ENCODE measurements at regions not wholly inside any gene's neighbourhood (a gene's known extent, or its start where the extent isn't known, plus 50 kb on each side); places are given as distances from the start of the nearest gene placed in this dataset.

DNA sequence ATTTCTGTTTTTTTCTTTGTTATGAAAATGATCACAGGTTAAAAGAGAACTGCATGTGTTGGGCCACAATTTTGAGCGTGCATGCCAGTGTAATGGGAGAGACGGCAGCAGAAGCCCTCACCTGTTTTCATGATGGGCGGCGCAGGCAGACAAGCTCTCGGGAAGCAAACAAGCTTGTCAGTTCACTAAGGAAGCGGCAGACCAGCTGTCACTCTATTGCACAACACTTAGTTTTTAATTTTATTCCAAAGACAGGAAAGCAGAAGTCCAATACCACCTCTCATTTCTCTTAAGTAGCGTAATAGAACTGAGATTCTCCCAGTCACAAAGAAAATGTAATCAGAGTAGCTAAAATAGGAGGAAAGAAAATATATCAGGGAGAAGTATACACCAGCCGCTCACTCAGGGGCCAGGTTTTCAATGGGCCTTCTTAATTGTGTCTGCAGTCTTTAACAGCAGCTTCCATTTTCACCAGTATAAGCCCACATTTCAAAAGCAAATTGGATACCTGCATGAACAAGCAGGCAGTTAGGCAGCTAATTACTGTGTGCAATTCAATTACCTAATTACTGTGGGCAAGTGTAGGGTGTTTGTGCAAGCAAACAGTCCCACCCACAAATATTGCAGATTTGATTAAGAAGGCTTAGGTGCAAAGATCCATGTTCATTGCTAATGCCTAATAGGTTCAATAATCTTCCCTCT lies 711.4 kb downstream of the DIAPH3 start:
- Histone ChIP-seq H2AFZ (ENCODE audit: low read depth, low read length) (no peak overlapping the region), H3K9me3 (ENCODE audit: low read length) (no peaks in the 10 kb centered on the region), H3F3A (ENCODE audit: insufficient read depth, low read length, poor library complexity, severe bottlenecking) (no peaks in the 10 kb centered on the region), H3K4me3 (ENCODE audit: low read length) (peak overlapping the region; percentile 32), H3K79me2 (replicated peaks; ENCODE audit: insufficient read depth, low read length) (no peaks in the 10 kb centered on the region), H3K9ac (ENCODE audit: low read length) (no peak overlapping the region), H3K27ac (ENCODE audit: low read length) (no peak overlapping the region), H3K27me3 (ENCODE audit: insufficient read depth, low read depth, low read length) (no peaks in the 10 kb centered on the region), H3K9me2 (ENCODE audit: insufficient read depth, low read length) (no peaks in the 10 kb centered on the region), H4K20me1 (ENCODE audit: insufficient read depth) (no peaks in the 10 kb centered on the region), H3K36me3 (ENCODE audit: insufficient read depth, low read length) (no peaks in the 10 kb centered on the region), H3K4me2 (ENCODE audit: low read length) (peak overlapping the region; percentile 6)
- TF ChIP-seq EP300 (conservative IDR thresholded peaks at IDR 0.05; ENCODE audit: poor library complexity, severe bottlenecking), result peak; percentile 21
- TF ChIP-seq EZH2 (IDR thresholded peaks at IDR 0.05; ENCODE audit: borderline replicate concordance, insufficient read depth, low read length, poor library complexity, severe bottlenecking), result no peak

DNA sequence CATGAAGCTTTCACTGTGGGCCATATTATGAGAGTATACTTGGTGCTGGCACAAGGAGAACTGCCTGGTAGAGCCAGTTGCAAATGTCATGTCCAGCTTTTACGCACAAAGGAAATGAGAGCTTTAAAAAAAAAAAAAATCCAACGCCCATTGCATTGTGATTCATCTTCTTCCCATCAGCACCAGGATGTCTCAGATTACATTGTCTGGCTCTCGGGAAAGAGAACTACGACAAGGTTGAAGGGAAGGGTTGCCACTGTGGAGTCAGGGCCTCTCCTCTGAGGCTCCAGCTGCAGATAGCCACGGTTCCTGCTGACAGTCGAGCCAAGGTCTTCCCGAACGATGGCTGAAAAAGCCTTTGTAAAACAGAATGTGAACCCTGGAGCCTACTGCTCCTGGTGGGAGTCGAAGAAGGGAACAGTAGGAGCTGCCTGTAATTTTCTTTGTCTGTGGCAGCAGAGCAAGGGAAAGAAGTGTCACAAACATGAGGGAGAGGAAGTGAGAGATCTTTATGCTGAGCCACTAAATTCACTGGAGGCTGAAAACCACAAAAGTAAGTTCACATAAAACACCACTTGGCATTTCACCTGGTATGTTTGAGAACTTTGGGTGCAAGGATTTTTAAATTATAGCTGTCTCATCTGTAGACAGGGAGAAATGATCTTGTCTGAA lies 704.7 kb downstream of the DIAPH3 start:
- H3K4me3 ChIP-seq (ENCODE audit: low read length), result no peak overlapping the region
- no peaks in the 10 kb centered on the region for H3K79me2 ChIP-seq (replicated peaks; ENCODE audit: insufficient read depth, low read length)
- no peak overlapping the region for H3K27ac ChIP-seq (ENCODE audit: low read length)
- no peaks in the 10 kb centered on the region for H3K9me3 ChIP-seq (ENCODE audit: low read length)
- no peak overlapping the region for H2AFZ ChIP-seq (ENCODE audit: low read depth, low read length)
- H4K20me1 ChIP-seq (ENCODE audit: insufficient read depth), result no peaks in the 10 kb centered on the region
- H3K9ac ChIP-seq (ENCODE audit: low read length), result no peak overlapping the region
- no peaks in the 10 kb centered on the region for H3K27me3 ChIP-seq (ENCODE audit: insufficient read depth, low read depth, low read length)
- H3K4me2 ChIP-seq (ENCODE audit: low read length), result no peak overlapping the region
- TF ChIP-seq, protein P1, sequence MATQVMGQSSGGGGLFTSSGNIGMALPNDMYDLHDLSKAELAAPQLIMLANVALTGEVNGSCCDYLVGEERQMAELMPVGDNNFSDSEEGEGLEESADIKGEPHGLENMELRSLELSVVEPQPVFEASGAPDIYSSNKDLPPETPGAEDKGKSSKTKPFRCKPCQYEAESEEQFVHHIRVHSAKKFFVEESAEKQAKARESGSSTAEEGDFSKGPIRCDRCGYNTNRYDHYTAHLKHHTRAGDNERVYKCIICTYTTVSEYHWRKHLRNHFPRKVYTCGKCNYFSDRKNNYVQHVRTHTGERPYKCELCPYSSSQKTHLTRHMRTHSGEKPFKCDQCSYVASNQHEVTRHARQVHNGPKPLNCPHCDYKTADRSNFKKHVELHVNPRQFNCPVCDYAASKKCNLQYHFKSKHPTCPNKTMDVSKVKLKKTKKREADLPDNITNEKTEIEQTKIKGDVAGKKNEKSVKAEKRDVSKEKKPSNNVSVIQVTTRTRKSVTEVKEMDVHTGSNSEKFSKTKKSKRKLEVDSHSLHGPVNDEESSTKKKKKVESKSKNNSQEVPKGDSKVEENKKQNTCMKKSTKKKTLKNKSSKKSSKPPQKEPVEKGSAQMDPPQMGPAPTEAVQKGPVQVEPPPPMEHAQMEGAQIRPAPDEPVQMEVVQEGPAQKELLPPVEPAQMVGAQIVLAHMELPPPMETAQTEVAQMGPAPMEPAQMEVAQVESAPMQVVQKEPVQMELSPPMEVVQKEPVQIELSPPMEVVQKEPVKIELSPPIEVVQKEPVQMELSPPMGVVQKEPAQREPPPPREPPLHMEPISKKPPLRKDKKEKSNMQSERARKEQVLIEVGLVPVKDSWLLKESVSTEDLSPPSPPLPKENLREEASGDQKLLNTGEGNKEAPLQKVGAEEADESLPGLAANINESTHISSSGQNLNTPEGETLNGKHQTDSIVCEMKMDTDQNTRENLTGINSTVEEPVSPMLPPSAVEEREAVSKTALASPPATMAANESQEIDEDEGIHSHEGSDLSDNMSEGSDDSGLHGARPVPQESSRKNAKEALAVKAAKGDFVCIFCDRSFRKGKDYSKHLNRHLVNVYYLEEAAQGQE (IDR thresholded peaks at IDR 0.05; ENCODE audit: borderline replicate concordance), result no peak
- no peak for TF ChIP-seq POLR2AphosphoS5 (IDR thresholded peaks at IDR 0.05)
- no peak for TF ChIP-seq EP300 (conservative IDR thresholded peaks at IDR 0.05; ENCODE audit: poor library complexity, severe bottlenecking)
- TF ChIP-seq EZH2 (IDR thresholded peaks at IDR 0.05; ENCODE audit: borderline replicate concordance, insufficient read depth, low read length, poor library complexity, severe bottlenecking), result no peak
- no peak for TF ChIP-seq SMC3 (conservative IDR thresholded peaks at IDR 0.05; ENCODE audit: poor library complexity)
- TF ChIP-seq MXI1 (conservative IDR thresholded peaks at IDR 0.05; ENCODE audit: poor library complexity, severe bottlenecking), result no peak
- no peak for TF ChIP-seq TAF1 (IDR thresholded peaks at IDR 0.05; ENCODE audit: low read depth)
- TF ChIP-seq RAD21 (conservative IDR thresholded peaks at IDR 0.05), result no peak
- H3K36me3 ChIP-seq (ENCODE audit: insufficient read depth, low read length), result no peaks in the 10 kb centered on the region
- H3K9me2 ChIP-seq (ENCODE audit: insufficient read depth, low read length), result no peaks in the 10 kb centered on the region
- H3F3A ChIP-seq (ENCODE audit: insufficient read depth, low read length, poor library complexity, severe bottlenecking), result no peaks in the 10 kb centered on the region

- Histone ChIP-seq H3K27me3 (ENCODE audit: insufficient read depth, low read depth, low read length) (no peaks in the 10 kb centered on the region), H3K4me3 (ENCODE audit: low read length) (no peak overlapping the region), H3K9me3 (ENCODE audit: low read length) (no peaks in the 10 kb centered on the region), H3K27ac (ENCODE audit: low read length) (no peak overlapping the region), H3F3A (ENCODE audit: insufficient read depth, low read length, poor library complexity, severe bottlenecking) (no peaks in the 10 kb centered on the region), H2AFZ (ENCODE audit: low read depth, low read length) (no peak overlapping the region), H3K36me3 (ENCODE audit: insufficient read depth, low read length) (no peaks in the 10 kb centered on the region), H3K9me2 (ENCODE audit: insufficient read depth, low read length) (no peaks in the 10 kb centered on the region), H3K79me2 (replicated peaks; ENCODE audit: insufficient read depth, low read length) (no peaks in the 10 kb centered on the region), H3K9ac (ENCODE audit: low read length) (no peak overlapping the region), H4K20me1 (ENCODE audit: insufficient read depth) (no peaks in the 10 kb centered on the region), H3K4me2 (ENCODE audit: low read length) (no peak overlapping the region)
- TF ChIP-seq TAF1 (IDR thresholded peaks at IDR 0.05; ENCODE audit: low read depth) (no peak), EZH2 (IDR thresholded peaks at IDR 0.05; ENCODE audit: borderline replicate concordance, insufficient read depth, low read length, poor library complexity, severe bottlenecking) (no peak), MXI1 (conservative IDR thresholded peaks at IDR 0.05; ENCODE audit: poor library complexity, severe bottlenecking) (no peak), SMC3 (conservative IDR thresholded peaks at IDR 0.05; ENCODE audit: poor library complexity) (no peak), POLR2AphosphoS5 (IDR thresholded peaks at IDR 0.05) (no peak), EP300 (conservative IDR thresholded peaks at IDR 0.05; ENCODE audit: poor library complexity, severe bottlenecking) (no peak), RAD21 (conservative IDR thresholded peaks at IDR 0.05) (no peak)
- TF ChIP-seq, protein P2, sequence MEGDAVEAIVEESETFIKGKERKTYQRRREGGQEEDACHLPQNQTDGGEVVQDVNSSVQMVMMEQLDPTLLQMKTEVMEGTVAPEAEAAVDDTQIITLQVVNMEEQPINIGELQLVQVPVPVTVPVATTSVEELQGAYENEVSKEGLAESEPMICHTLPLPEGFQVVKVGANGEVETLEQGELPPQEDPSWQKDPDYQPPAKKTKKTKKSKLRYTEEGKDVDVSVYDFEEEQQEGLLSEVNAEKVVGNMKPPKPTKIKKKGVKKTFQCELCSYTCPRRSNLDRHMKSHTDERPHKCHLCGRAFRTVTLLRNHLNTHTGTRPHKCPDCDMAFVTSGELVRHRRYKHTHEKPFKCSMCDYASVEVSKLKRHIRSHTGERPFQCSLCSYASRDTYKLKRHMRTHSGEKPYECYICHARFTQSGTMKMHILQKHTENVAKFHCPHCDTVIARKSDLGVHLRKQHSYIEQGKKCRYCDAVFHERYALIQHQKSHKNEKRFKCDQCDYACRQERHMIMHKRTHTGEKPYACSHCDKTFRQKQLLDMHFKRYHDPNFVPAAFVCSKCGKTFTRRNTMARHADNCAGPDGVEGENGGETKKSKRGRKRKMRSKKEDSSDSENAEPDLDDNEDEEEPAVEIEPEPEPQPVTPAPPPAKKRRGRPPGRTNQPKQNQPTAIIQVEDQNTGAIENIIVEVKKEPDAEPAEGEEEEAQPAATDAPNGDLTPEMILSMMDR (IDR thresholded peaks at IDR 0.05; ENCODE audit: poor library complexity, severe bottlenecking), result no peak
- TF ChIP-seq, protein P1 (IDR thresholded peaks at IDR 0.05; ENCODE audit: borderline replicate concordance), result no peak
These were observed 703.8 kb downstream of the DIAPH3 start for GRCh38 chr13:59459972-59460371.
